Activated B cell treated with CpG ODN at 0.5 μM for 24 hours (primary cell): ENCODE measurements at regions not wholly inside any gene's neighbourhood (a gene's known extent, or its start where the extent isn't known, plus 50 kb on each side); places are given as distances from the start of the nearest gene placed in this dataset.

Experiments
- ATAC-seq: fragments of 200-7000 bp; cut with Tn5 transposase; one replicate; pipeline ENCODE4 v1.10.0; 2021; ENCODE audit warnings: low read depth, mild to moderate bottlenecking, moderate library complexity
- CTCF ChIA-PET: fragments of 350-600 bp; sonication (Branson Sonifier 250); formaldehyde crosslinking; loops from one replicate; lab custom pipeline; 2021; ENCODE audit warnings: antibody characterized with exemption; lab: Charles Lee
- POLR2A ChIA-PET: fragments of 350-600 bp; sonication (Branson Sonifier 250); formaldehyde crosslinking; loops from one replicate; lab custom pipeline; 2021; ENCODE audit warnings: antibody characterized with exemption; lab: Charles Lee
- DNase-seq: peaks from one replicate; pipeline ENCODE4 v3.0.0; 2022
- H3K27ac Mint-ChIP-seq: one replicate; pipeline ENCODE4 v1.8.0; 2020; ENCODE audit warnings: mixed read lengths
- H3K27me3 Mint-ChIP-seq: one replicate; pipeline ENCODE4 v1.8.0; 2021; ENCODE audit warnings: mixed read lengths
- H3K36me3 Mint-ChIP-seq: one replicate; pipeline ENCODE4 v1.8.0; 2021; ENCODE audit warnings: low read depth, mixed read lengths
- H3K4me1 Mint-ChIP-seq: one replicate; pipeline ENCODE4 v1.8.0; 2021; ENCODE audit warnings: mixed read lengths
- H3K4me3 Mint-ChIP-seq: one replicate; pipeline ENCODE4 v1.8.0; 2020; ENCODE audit warnings: mild to moderate bottlenecking, mixed read lengths
- H3K9me3 Mint-ChIP-seq: one replicate; pipeline ENCODE4 v1.8.0; 2020; ENCODE audit warnings: mixed read lengths
- intact Hi-C: fragments of 100-400 bp; cut with micrococcal nuclease; formaldehyde crosslinking; loops from one replicate; pipeline ENCODE4 v1.15.1; 2024
- TF ChIP-seq, protein P1 (sequence below): fragments of 200-600 bp; IDR thresholded peaks from one replicate; pipeline ENCODE4 v1.8.0; 2022; ENCODE audit warnings: antibody characterized with exemption, mild to moderate bottlenecking

DNA sequence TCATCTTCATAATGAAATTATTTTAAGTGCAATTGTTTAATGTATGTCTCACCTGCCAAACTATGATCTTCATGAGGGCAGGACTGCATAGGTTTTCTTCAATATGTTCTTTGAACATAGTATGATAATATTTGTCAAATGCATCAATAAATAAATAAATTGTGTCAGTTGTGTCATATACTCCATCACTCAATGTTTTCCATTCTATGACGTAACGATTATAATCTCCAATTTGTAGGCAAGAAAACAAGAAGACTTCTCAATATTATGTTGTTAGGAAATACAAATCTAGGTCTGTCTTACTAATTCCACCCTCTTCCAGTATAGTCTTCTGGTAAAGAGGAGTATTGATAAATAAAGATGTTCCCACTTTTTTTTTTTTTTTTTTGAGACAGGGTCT is 858.1 kb downstream of the MAFB start:
- intact Hi-C loops = no loop called here

DNA sequence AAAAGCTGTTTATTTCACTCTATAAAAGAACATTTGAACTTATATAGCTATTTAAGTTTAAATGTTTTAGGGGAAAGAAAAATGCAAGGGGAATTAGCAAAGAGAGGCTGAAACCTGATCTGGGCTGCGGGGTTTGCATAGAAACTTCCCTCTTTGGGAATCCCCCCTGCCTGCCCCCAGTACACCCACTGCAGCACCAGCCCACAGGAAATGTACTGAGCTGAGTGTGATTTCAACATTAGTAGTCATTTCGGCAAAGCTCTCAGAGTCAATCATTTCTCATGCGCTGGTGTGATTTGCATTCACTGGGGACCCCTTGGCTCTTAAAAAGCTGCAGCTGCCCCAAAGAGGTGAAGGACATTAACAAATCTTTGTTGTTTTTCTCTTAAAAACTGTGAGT is 859.4 kb downstream of the MAFB start:
- H3K27me3 Mint-ChIP-seq = no peaks in the 10 kb centered on the region
- ChIA-PET POLR2A (interaction anchor here (0.8 to 3.1 kb wide), 8 partner anchors 10 to 860 kb away, joined by 3 to 22 read pairs (median 4); partner anchors contain the start of gene MAFB), CTCF (interaction anchor here (0.6 to 2.7 kb wide), 12 partner anchors 21 to 1133 kb away, joined by 3 to 29 read pairs (median 3); no protein-coding TSS in a partner anchor)
- H3K9me3 Mint-ChIP-seq = no peaks in the 10 kb centered on the region
- H3K4me3 Mint-ChIP-seq = peak overlapping the region; percentile 59
- H3K36me3 Mint-ChIP-seq = no peaks in the 10 kb centered on the region
- H3K4me1 Mint-ChIP-seq = peaks cover 58% of the 10 kb centered on the region
- TF ChIP-seq, protein P1, sequence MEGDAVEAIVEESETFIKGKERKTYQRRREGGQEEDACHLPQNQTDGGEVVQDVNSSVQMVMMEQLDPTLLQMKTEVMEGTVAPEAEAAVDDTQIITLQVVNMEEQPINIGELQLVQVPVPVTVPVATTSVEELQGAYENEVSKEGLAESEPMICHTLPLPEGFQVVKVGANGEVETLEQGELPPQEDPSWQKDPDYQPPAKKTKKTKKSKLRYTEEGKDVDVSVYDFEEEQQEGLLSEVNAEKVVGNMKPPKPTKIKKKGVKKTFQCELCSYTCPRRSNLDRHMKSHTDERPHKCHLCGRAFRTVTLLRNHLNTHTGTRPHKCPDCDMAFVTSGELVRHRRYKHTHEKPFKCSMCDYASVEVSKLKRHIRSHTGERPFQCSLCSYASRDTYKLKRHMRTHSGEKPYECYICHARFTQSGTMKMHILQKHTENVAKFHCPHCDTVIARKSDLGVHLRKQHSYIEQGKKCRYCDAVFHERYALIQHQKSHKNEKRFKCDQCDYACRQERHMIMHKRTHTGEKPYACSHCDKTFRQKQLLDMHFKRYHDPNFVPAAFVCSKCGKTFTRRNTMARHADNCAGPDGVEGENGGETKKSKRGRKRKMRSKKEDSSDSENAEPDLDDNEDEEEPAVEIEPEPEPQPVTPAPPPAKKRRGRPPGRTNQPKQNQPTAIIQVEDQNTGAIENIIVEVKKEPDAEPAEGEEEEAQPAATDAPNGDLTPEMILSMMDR = no peak
- ATAC-seq = peak; percentile 86
- peak overlapping the region; percentile 84 for H3K27ac Mint-ChIP-seq
- peak; percentile 29 for DNase-seq
- intact Hi-C loops = loop anchor here (1.0 to 5.0 kb wide), 7 partner anchors 45 to 1163 kb away; partner anchors contain the start of gene MAFB

More for the DNA sequence above, 858.1 kb downstream of the MAFB start:
- TF ChIP-seq, protein P1 = no peak
- ATAC-seq (no peak), DNase-seq (no peak)
- Mint-ChIP-seq H3K27ac (peak overlapping the region; percentile 84), H3K27me3 (no peaks in the 10 kb centered on the region), H3K9me3 (no peaks in the 10 kb centered on the region), H3K4me3 (no peak overlapping the region), H3K4me1 (peaks cover 49% of the 10 kb centered on the region), H3K36me3 (no peaks in the 10 kb centered on the region)
- ChIA-PET POLR2A (interaction anchor here (3.1 kb wide), 1 partner anchor 42 kb away, joined by 22 read pairs; no protein-coding TSS in a partner anchor), CTCF (interaction anchor here (2.3 to 2.7 kb wide), 2 partner anchors 43 to 561 kb away, joined by 19 to 29 read pairs; no protein-coding TSS in a partner anchor)

DNA sequence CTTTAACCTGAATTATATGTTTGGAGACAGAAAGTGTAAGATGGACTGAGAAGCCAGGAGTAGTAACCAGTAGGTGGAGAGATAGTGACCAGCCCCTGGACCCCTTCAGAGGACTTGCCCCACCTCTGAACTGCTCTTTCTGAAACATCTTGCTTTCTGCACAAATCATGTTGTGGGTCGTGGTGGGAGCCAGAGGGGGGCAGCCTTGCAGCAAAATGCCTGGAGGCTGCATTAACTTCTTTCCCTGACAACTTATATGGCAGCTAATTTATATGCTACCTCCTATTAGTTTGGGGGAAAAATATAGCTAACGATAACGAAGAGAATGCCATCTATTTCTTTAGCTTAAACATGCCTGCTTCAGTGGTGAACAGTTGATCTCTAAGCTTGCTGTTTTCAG is 859.8 kb downstream of the MAFB start:
- Mint-ChIP-seq H3K36me3 (no peaks in the 10 kb centered on the region), H3K4me1 (peaks cover 57% of the 10 kb centered on the region), H3K27ac (peak overlapping the region; percentile 84), H3K9me3 (no peaks in the 10 kb centered on the region), H3K4me3 (peak overlapping the region; percentile 59), H3K27me3 (no peaks in the 10 kb centered on the region)
- DNase-seq (no peak), ATAC-seq (peak; percentile 46)
- ChIA-PET POLR2A (interaction anchor here (0.8 to 3.1 kb wide), 8 partner anchors 11 to 860 kb away, joined by 3 to 22 read pairs (median 4); partner anchors contain the start of gene MAFB), CTCF (interaction anchor here (0.6 to 2.7 kb wide), 12 partner anchors 21 to 1134 kb away, joined by 3 to 29 read pairs (median 3); no protein-coding TSS in a partner anchor)
- TF ChIP-seq, protein P1 = no peak
- intact Hi-C loops = loop anchor here (1.0 to 5.0 kb wide), 7 partner anchors 45 to 1163 kb away; partner anchors contain the start of gene MAFB

DNA sequence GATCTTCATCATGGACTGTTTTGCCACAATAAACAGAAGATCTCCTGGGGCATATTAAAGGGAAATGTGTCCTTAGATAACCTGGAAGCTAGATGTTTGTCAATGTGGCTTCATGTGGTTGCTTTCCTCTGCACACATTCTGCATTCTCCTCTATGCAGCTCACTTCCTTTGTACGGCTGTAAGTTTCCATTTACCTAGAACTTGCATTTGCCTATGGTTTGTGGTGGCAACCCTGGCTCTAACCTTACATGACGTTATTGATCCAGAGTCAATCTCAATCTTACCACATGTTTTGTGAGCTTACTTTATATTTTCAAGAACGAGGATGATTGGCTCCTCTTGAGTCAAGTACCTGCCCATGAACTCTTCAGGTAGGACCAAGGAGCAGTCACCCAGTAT is 863.1 kb downstream of the MAFB start:
- CTCF ChIA-PET = interaction anchor here (0.9 to 2.4 kb wide), 2 partner anchors 48 to 557 kb away, joined by 3 to 14 read pairs; no protein-coding TSS in a partner anchor
- H3K9me3 Mint-ChIP-seq = no peaks in the 10 kb centered on the region
- peak; percentile 34 for ATAC-seq
- H3K36me3 Mint-ChIP-seq = no peaks in the 10 kb centered on the region
- H3K27ac Mint-ChIP-seq = peak overlapping the region; percentile 54
- H3K27me3 Mint-ChIP-seq = no peaks in the 10 kb centered on the region
- H3K4me3 Mint-ChIP-seq = peak overlapping the region; percentile 0
- peaks cover 57% of the 10 kb centered on the region for H3K4me1 Mint-ChIP-seq
- no peak for DNase-seq
- intact Hi-C loops = loop anchor here (5.0 kb wide), 4 partner anchors 259 to 1166 kb away; no protein-coding TSS in a partner anchor
- POLR2A ChIA-PET = interaction anchor here (0.6 to 0.8 kb wide), 2 partner anchors 507 to 863 kb away, joined by 3 read pairs; partner anchors contain the start of gene MAFB
- TF ChIP-seq, protein P1 = no peak

DNA sequence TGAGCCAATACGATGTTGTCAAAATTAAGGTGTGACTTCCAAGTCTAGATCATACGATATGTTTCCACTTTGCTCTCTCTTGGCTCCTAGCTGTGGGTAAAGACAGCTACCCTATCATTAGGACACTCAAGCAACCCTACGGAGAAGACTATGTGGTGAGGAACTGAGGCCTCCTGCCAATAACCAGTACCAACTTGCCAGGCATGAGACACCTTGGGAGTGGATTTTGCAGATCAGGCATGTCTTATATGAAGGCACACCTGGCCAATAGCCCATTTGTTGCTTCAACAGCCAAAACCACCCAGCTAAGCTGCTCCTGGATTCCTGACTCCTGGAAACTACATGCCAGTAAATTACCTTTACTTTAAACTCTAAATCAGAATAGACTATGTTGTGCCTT is 863.4 kb downstream of the DHX35 start:
- intact Hi-C loops = loop anchor here (5.0 kb wide), 4 partner anchors 258 to 1167 kb away; no protein-coding TSS in a partner anchor
- H3K4me1 Mint-ChIP-seq = peaks cover 52% of the 10 kb centered on the region
- H3K9me3 Mint-ChIP-seq = no peaks in the 10 kb centered on the region
- ATAC-seq = no peak
- TF ChIP-seq, protein P1 = no peak
- H3K36me3 Mint-ChIP-seq = no peaks in the 10 kb centered on the region
- H3K27ac Mint-ChIP-seq = peak overlapping the region; percentile 54
- no peak overlapping the region for H3K4me3 Mint-ChIP-seq
- ChIA-PET CTCF (interaction anchor here (0.9 to 2.4 kb wide), 2 partner anchors 48 to 557 kb away, joined by 3 to 14 read pairs; no protein-coding TSS in a partner anchor), POLR2A (interaction anchor here (0.6 kb wide), 1 partner anchor 507 kb away, joined by 3 read pairs; no protein-coding TSS in a partner anchor)
- no peaks in the 10 kb centered on the region for H3K27me3 Mint-ChIP-seq
- DNase-seq = no peak
